SU-DHL-6 (cell line): ENCODE measurements at regions not wholly inside any gene's neighbourhood (a gene's known extent, or its start where the extent isn't known, plus 50 kb on each side); places are given as distances from the start of the nearest gene placed in this dataset.

ENCODE experiments used
- CTCF ChIP-seq: fragments of 200-600 bp; sonication (generic); IDR thresholded peaks from one replicate; pipeline ENCODE4 v1.5.1; 2017; ENCODE audit warnings: antibody characterized with exemption, mild to moderate bottlenecking, low read length, moderate library complexity; ENCODE audit not compliant: insufficient read depth, poor library complexity, severe bottlenecking
- EZH2phosphoT487 ChIP-seq: fragments of 200-600 bp; sonication (generic), shearing (Covaris generic); conservative IDR thresholded peaks from 2 replicates; pipeline ENCODE4 v1.6.1; 2018; ENCODE audit warnings: mild to moderate bottlenecking, antibody characterized with exemption, low read length, moderate library complexity, mixed read lengths

- TF ChIP-seq CTCF: no peak
- no peak for TF ChIP-seq EZH2phosphoT487
Measured at GRCh38 chr9:71279151-71279739, 157.8 kb upstream of the TRPM3 start.
